CD4-positive, alpha-beta T cell treated with Interleukin-15 for 1 hour (primary cell): ENCODE measurements at regions not wholly inside any gene's neighbourhood (a gene's known extent, or its start where the extent isn't known, plus 50 kb on each side); places are given as distances from the start of the nearest gene placed in this dataset.

Source experiments
- DNase-seq: peaks from one replicate; pipeline ENCODE4 v3.0.0-alpha.2; 2020

- no peak for DNase-seq
These were observed 52.5 kb upstream of the C11orf58 start for GRCh38 chr11:16685914-16686313.

DNA sequence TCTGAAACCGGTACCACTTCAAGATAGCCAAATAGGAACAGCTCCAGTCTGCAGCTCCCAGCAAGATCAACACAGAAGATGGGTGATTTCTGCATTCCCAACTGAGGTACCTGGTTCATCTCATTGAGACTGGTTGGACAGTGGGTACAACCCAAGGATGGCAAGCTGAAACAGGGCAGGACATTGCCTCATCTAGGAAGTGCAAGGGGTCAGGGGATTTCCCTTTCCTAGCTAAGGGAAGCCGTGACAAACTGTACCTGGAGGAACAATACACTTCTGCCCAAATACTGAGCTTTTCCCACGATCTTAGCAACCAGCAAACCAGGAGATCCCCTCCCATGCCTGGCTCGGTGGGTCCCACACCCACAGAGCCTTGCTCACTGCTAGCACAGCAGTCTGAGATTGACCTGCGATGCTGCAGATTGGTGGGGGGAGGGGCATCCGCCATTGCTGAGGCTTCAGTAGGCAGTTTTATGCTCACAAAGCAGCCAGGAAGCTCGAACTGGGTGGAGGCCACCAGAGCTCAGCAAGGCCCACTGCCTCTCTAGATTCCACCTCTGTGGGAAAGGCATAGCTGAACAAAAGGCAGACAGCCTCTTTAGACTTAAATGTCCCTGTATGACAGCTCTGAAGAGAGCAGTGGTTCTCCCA lies 59.9 kb upstream of the C11orf58 start:
- no peak for DNase-seq

DNA sequence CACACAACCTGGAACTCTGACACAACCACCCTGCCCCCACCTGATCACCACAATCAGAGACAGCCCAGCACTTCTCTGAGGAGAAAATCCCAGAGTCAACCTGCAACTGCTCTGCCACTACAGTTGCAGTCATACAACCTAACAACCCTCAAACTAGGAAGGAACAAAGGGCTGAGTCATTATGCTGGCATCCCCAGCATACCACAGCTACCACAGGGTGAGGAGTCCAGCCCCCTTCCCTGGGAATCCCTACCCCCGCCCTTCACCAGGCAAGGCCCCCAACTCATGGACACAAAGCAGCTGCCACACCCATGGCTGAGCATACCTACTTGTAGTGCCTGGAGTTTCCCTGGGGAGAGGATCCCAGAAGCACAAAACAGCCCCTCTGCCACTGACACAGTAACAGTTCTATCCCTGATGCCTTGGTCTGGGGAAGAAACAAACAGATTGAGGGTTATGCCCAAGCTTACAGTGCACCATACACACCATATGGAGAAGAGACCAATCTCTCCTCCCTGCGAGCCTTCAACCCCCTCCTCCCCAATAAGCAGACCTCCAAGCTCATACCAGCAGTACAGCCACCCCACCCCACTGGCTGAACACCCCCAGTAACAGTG lies 68.5 kb upstream of the C11orf58 start:
- DNase-seq = no peak

DNA sequence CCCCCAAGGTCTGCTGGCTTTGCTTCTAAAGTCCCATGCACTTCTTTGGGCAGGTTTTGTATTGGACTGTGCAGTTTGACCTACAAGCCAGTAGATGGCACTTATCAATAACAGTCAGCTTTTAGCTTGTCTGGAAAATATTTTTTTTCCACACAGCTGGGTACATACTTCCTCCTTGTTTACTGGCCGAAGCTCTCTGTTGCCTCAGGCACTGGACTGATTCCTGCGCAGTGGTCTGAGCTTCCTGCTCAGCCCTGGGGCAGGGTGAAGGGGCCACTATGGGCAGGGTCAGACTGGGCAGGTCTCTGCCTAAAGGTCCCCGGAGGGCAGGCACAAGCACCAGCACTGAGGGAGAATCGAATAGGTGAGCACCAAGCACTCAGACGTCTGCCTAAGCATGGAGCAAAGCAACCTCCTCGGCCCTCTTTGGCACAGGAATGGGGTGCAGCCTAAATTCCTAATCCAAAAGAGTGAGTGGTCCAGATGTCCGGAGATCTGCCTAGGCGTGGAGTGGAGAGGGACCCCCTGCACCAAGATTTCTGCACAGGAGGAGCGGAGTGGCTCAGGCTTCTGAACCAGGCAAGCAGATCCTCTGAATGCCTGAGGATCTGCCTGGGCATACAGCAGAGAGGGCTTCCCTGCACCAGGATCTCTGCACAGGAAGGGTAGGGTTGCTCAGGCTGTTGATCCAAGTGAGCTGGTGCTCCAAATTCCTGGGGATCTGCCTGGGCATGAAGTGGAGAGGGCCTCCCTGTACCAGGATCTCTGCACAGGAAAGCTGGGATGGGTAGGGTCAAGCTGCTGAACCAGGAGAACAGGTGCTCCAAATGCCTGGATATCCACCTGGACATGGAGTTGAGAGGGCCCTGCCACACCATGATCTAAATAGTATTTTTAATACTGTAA lies 105.9 kb upstream of the C11orf58 start:
- DNase-seq = no peak

GRCh38 chr11:16630651-16631050 lies 107.8 kb upstream of the C11orf58 start:
- no peak for DNase-seq

GRCh38 chr11:16618431-16618830 lies 120.0 kb upstream of the C11orf58 start:
- no peak for DNase-seq

GRCh38 chr11:16615480-16615879 lies 123.0 kb upstream of the C11orf58 start:
- no peak for DNase-seq

DNA sequence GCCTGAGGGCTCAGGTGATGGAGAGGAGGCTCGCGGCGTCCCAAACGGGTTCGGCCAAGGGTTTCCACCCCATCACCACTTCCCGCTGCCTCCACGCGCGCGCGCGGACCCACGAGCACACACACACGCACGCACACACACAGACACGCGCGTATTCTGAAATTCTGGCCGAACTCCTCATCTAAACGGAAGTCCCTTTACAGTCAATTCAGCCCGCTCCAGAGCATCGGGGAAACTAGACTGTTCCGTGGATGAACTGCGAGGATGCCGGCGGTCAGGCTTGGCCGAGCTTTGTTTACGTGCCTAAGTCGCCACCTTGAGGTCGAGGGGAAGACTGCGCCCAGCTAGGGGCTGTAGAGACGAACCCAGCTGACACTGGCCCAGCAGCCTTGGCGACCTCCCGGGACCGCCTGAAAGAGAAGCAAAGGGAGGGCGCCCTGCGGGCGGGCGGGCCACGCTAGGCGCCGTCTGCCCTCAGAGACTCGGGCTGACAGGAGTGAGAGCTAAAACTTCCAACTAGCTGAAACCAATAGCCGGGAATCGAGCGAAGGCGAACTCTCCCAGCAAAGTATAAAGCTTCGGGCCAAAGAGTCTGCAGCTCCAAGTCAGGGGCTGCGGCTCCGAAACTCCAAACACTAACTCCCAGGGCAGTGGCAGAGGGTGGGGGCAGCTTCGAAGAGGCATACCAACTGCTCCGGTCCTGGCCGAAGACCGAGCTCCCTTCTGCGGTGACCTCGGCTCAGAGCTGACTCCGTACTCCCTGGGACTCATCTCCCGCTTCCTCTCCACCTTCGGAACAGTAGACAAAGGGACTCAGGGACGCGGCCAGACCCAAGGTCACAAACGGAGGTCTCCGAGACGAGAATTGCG lies 124.7 kb upstream of the C11orf58 start:
- peak; percentile 36 for DNase-seq

DNA sequence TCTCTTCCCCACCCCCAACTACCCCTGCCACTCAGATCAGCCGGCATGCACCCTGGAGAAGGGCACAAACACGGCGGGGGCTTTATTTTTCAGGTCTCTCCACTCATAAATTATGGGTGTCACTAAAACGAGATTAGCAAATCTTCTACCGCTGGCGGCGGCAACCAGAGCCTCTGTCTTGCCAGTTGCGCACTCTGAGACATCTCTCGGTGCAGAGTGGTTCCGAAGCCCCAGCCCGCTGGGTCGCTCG lies 125.3 kb upstream of the C11orf58 start:
- no peak for DNase-seq

GRCh38 chr11:16612566-16613261 lies 125.7 kb upstream of the C11orf58 start:
- DNase-seq = no peak

DNA sequence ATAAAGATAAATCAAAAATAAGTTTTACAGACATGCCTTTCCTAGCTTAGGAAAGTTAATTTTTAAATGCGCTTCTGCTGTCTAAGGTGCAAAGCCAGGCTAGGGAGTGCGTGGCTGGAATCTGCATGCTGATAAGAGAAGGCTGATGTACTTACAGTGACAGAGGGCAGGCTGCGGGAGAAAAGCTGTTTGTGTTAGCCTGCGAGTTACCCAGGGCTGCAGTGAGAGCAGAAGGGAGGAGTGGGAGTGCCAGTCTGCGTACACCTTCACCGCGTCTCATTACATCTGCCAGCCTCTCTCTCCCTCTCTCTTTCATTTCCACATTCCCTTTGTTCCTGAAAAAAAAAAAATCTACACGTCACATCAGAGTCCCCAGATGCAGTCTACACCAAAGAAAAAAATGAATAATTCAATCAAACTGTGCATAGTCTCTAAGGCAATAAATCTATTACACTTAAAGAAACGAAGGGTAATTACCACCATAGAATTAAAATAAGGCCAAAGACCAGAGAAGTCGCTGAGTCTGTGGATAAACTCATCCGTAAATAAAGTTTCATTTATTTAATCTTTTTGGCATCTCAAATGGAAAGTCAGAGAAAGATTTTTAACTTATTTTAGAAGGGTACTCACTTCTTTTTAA lies 126.4 kb upstream of the C11orf58 start:
- DNase-seq = no peak

DNA sequence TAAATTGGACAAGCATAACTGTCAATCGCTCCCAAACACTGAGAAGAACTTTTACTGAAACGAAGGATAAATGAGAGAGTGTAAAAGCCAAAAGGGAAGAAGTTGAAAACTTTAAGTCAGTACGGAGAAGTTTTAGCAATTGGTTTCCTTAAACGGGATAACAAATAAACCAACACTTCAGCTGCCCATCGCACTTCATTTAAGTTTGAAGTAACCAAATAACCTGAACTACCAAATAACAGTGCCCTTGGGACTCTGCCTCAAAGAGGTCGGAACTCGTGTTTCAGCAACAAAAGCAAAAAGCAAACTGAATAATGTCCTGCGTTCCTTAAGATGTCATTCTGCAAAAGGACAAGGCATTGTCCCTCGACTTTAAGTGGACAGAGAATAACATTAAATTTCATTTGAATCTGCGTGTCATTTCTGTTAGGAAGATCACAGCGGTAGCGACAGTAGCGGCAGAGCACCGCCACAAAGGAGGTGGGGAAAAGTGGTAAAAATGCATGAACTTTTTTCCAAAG lies 127.0 kb upstream of the C11orf58 start:
- no peak for DNase-seq

GRCh38 chr11:16610738-16611388 lies 127.6 kb upstream of the C11orf58 start:
- DNase-seq = no peak

- DNase-seq = no peak
These were observed 128.2 kb upstream of the C11orf58 start for GRCh38 chr11:16610213-16610737.

DNA sequence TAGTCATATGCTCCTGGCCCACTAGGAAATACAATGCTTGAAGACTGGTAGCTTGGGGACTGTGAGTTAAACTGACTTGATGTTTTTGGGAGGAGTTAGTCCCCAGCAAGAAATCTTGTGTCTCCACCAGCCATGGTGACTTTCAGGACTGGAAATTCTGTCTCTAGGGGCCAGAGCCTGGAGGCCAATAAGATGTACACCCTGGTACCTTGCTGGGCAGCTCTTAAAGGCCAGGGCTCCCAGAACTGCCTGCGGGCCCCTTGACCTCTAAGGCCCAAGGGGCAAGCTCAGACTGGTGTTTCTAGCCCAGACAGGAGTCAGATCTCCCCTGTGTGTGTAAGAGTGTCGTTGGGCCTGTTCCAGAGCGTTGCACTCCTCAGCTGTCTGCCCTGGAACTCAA lies 128.7 kb upstream of the C11orf58 start:
- DNase-seq = no peak

- DNase-seq = no peak
These were observed 130.5 kb upstream of the C11orf58 start for GRCh38 chr11:16607675-16608644.

DNA sequence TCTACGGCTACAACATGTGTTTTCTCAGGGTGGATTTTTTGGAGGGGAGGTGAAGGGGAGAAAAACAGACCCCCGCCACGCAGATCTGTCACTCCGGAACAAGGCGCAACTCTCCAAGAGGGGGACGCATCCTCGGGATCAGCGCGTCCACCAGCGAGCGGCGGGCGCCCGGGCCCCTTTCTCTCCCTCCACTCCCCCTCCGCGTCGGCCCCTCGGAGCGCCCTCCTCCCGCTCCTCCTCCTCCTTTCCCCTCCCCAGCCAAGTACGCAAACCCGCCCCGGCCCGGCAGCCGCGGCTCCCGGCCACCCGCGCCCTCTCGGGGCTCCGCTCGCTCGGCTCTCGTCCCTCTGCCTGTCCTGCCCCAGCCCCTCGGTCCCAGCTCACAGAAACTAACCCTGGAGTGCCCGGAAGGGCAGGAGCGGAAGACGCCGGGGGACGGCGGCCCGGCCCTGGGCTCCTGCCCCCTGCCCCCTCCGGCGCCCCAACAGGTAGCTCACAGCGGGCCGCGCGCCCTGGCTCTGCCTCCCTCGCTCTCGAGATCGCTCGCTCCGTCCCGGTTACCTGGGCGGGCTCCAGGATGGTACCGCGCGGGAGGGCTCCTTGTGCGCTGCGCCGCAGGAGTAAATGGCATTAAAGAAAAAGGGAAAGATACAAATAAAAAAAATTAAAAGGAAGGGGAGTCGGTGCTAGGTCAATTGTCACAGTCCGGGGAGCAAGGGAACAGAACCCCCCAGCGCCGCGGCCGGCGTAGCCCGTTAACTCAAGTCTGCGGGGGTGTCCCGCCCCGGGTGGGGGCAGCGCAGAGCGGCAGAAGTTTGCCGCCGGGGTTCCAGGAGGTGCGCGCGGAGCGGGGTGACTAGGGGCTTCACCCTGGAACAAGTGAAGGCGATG lies 131.4 kb upstream of the C11orf58 start:
- DNase-seq = no peak

- peak; percentile 73 for DNase-seq
These were observed 132.3 kb upstream of the C11orf58 start for GRCh38 chr11:16605894-16606783.
